HCT116 (cell line): ENCODE measurements at regions not wholly inside any gene's neighbourhood (a gene's known extent, or its start where the extent isn't known, plus 50 kb on each side); places are given as distances from the start of the nearest gene placed in this dataset.

Experiments
- ATAC-seq: fragments of 200-7000 bp; cut with Tn5 transposase; 2 replicates; pipeline ENCODE4 v1.9.1; 2020; ENCODE audit warnings: mild to moderate bottlenecking, moderate library complexity
- BruUV-seq: library from RNA; stranded (reverse); fragments of 400-500 nt; replicated peaks from 2 replicates; lab custom pipeline; 2021; lab: Mats Ljungman, UMichigan
- CTCF ChIA-PET: fragments of 300-600 bp; sonication (Branson Sonifier 250); formaldehyde crosslinking; loops from one replicate; lab custom pipeline; 2021; ENCODE audit warnings: antibody characterized with exemption; lab: Charles Lee
- POLR2A ChIA-PET: fragments of 300-600, 350-600 bp; sonication (Branson Sonifier 250); formaldehyde crosslinking; loops from one replicate; lab custom pipeline; 2021; ENCODE audit warnings: antibody characterized with exemption; lab: Charles Lee
- RAD21 ChIA-PET, 2 experiments: fragments of 300-600 bp; sonication (Branson Sonifier 250); formaldehyde crosslinking; loops; one replicate each; lab custom pipeline; 2023; ENCODE audit warnings: low total read pairs in 2 of 2; ENCODE audit not compliant: uncharacterized antibody in 2 of 2, unreplicated experiment in 2 of 2, low non-redundant PET in 1 of 2; lab: Charles Lee
- DNase-seq: peaks from one replicate; pipeline ENCODE4 v3.0.0-alpha.2; 2010; ENCODE audit warnings: low read depth, low spot score
- H2AFZ ChIP-seq: fragments of 200-600 bp; shearing (Covaris generic), sonication (generic); 2 replicates; pipeline ENCODE4 v1.6.1; 2017; ENCODE audit warnings: low read depth, mixed run types, mixed read lengths, antibody characterized with exemption, low read length; ENCODE audit not compliant: poor library complexity, severe bottlenecking
- H3K27ac ChIP-seq: 2 replicates; pipeline ENCODE4 v1.5.1; 2012; ENCODE audit warnings: low read depth, low read length
- H3K27me3 ChIP-seq: fragments of 200-600 bp; sonication (generic); 2 replicates; pipeline ENCODE4 v1.6.1; 2016; ENCODE audit warnings: mixed run types, low read length, mixed read lengths; ENCODE audit not compliant: insufficient read depth
- H3K36me3 ChIP-seq, 2 experiments: fragments of 200-500 bp in 1 of 2; fragments of 200-600 bp in 1 of 2; sonication (Bioruptor generic) in 1 of 2; sonication (generic) in 1 of 2; 2 replicates each; pipeline versions ENCODE4 v1.5.1 to v1.6.1; 2014 to 2016; ENCODE audit warnings: low read length in 2 of 2, inconsistent platforms in 1 of 2, mixed read lengths in 1 of 2, mixed run types in 1 of 2; ENCODE audit not compliant: insufficient read depth in 2 of 2, control insufficient read depth in 1 of 2
- H3K4me1 ChIP-seq, 2 experiments: fragments of 200-600 bp in 1 of 2; sonication (generic) in 1 of 2; 2 replicates each; pipeline versions ENCODE4 v1.5.1 to v1.6.1; 2012 to 2017; ENCODE audit warnings: low read length in 2 of 2, inconsistent platforms in 1 of 2, mild to moderate bottlenecking in 1 of 2, mixed read lengths in 1 of 2, mixed run types in 1 of 2, moderate library complexity in 1 of 2; ENCODE audit not compliant: insufficient read depth in 2 of 2, control insufficient read depth in 1 of 2
- H3K4me2 ChIP-seq: fragments of 200-600 bp; sonication (generic); 2 replicates; pipeline ENCODE4 v1.6.1; 2017; ENCODE audit warnings: mixed run types, low read length, mixed read lengths
- H3K4me3 ChIP-seq, 2 experiments: fragments of 200-600 bp in 1 of 2; sonication (generic) in 1 of 2; replicated peaks in 1 of 2; 2 replicates each; pipeline ENCODE4 v1.5.1; 2011 to 2016; ENCODE audit warnings: low read length in 2 of 2, control low read depth in 1 of 2, low read depth in 1 of 2, mild to moderate bottlenecking in 1 of 2, mixed read lengths in 1 of 2, mixed run types in 1 of 2
- H3K79me2 ChIP-seq: fragments of 200-600 bp; sonication (generic); 2 replicates; pipeline ENCODE4 v1.6.1; 2017; ENCODE audit warnings: mild to moderate bottlenecking, mixed run types, low read length, moderate library complexity, mixed read lengths; ENCODE audit not compliant: insufficient read depth
- H3K9ac ChIP-seq: fragments of 200-600 bp; sonication (generic); 2 replicates; pipeline ENCODE4 v1.6.1; 2016; ENCODE audit warnings: low read length, mixed read lengths
- H3K9me2 ChIP-seq: fragments of 200-600 bp; sonication (generic), shearing (Covaris generic); 2 replicates; pipeline ENCODE4 v1.6.1; 2017; ENCODE audit warnings: mixed run types, mild to moderate bottlenecking, moderate library complexity; ENCODE audit not compliant: insufficient read depth
- H3K9me3 ChIP-seq, 2 experiments: fragments of 200-500 bp in 1 of 2; fragments of 200-600 bp in 1 of 2; sonication (Bioruptor generic) in 1 of 2; sonication (generic) in 1 of 2; 2 replicates each; pipeline ENCODE4 v1.6.1; 2014 to 2017; ENCODE audit warnings: low read length in 2 of 2, mixed read lengths in 2 of 2, inconsistent platforms in 1 of 2, low read depth in 1 of 2, mild to moderate bottlenecking in 1 of 2, mixed run types in 1 of 2, moderate library complexity in 1 of 2; ENCODE audit not compliant: control insufficient read depth in 1 of 2, insufficient read depth in 1 of 2
- H4K20me1 ChIP-seq: fragments of 200-600 bp; sonication (generic), shearing (Covaris generic); 2 replicates; pipeline ENCODE4 v1.6.1; 2017; ENCODE audit warnings: mixed run types, mild to moderate bottlenecking, moderate library complexity; ENCODE audit not compliant: insufficient read depth
- ATF3 ChIP-seq: IDR thresholded peaks from 2 replicates; pipeline ENCODE4 v1.6.1; 2012
- CBX3 ChIP-seq: IDR thresholded peaks from 2 replicates; pipeline ENCODE4 v1.6.1; 2012; ENCODE audit warnings: low read depth
- CEBPB ChIP-seq: IDR thresholded peaks from 2 replicates; pipeline ENCODE4 v1.6.1; 2012; ENCODE audit warnings: low read depth
- CTCF ChIP-seq, 3 experiments: fragments of 200-600 bp in 1 of 3; sonication (generic) in 1 of 3; IDR thresholded peaks in 2 of 3; conservative IDR thresholded peaks in 1 of 3; 2 replicates each; pipeline ENCODE4 v1.5.1; 2012 to 2017; ENCODE audit warnings: low read depth in 2 of 3, low read length in 2 of 3, antibody characterized with exemption in 1 of 3, borderline replicate concordance in 1 of 3, control low read depth in 1 of 3, mild to moderate bottlenecking in 1 of 3, mixed read lengths in 1 of 3, mixed run types in 1 of 3, moderate library complexity in 1 of 3; ENCODE audit not compliant: insufficient read depth in 1 of 3
- EGR1 ChIP-seq: IDR thresholded peaks from 2 replicates; pipeline ENCODE4 v1.6.1; 2012; ENCODE audit warnings: low read depth
- ELF1 ChIP-seq: IDR thresholded peaks from 2 replicates; pipeline ENCODE4 v1.6.1; 2012; ENCODE audit warnings: low read depth, borderline replicate concordance
- EZH2 ChIP-seq: fragments of 200-600 bp; sonication (generic); IDR thresholded peaks from 2 replicates; pipeline ENCODE4 v1.6.1; 2017; ENCODE audit warnings: antibody characterized with exemption, mixed run types
- EZH2phosphoT487 ChIP-seq: fragments of 200-600 bp; IDR thresholded peaks from 2 replicates; pipeline ENCODE4 v1.6.1; 2018; ENCODE audit warnings: antibody characterized with exemption, borderline replicate concordance
- FOSL1 ChIP-seq: IDR thresholded peaks from 2 replicates; pipeline ENCODE4 v1.6.1; 2012; ENCODE audit warnings: low read depth
- MAX ChIP-seq: IDR thresholded peaks from 2 replicates; pipeline ENCODE4 v1.6.1; 2012
- POLR2A ChIP-seq: IDR thresholded peaks from 2 replicates; pipeline ENCODE4 v1.7.0; 2011; ENCODE audit warnings: borderline replicate concordance; ENCODE audit not compliant: insufficient read depth, insufficient read length; ENCODE audit errors: extremely low read depth
- POLR2AphosphoS5 ChIP-seq: IDR thresholded peaks from 2 replicates; pipeline ENCODE4 v1.6.1; 2011; ENCODE audit warnings: mild to moderate bottlenecking, low read depth, low read length, moderate library complexity
- SIN3A ChIP-seq: IDR thresholded peaks from 2 replicates; pipeline ENCODE4 v1.6.1; 2012; ENCODE audit warnings: low read depth
- SRF ChIP-seq: IDR thresholded peaks from 2 replicates; pipeline ENCODE4 v1.6.1; 2012; ENCODE audit warnings: low read depth
- ZBTB33 ChIP-seq: IDR thresholded peaks from 2 replicates; pipeline ENCODE4 v1.6.1; 2011; ENCODE audit warnings: mild to moderate bottlenecking, low read length, moderate library complexity; ENCODE audit not compliant: insufficient replicate concordance; ENCODE audit errors: extremely low read depth
- ZFX ChIP-seq: fragments of 450-650 bp; IDR thresholded peaks from 2 replicates; pipeline ENCODE4 v1.6.1; 2017
- ZNF274 ChIP-seq: fragments of 200-500 bp; sonication (Bioruptor generic); IDR thresholded peaks from 2 replicates; pipeline ENCODE4 v1.6.1; 2014; ENCODE audit warnings: mild to moderate bottlenecking, low read depth, low read length, inconsistent platforms
- intact Hi-C: fragments of 100-400 bp; cut with micrococcal nuclease; formaldehyde crosslinking; loops from 2 replicates; pipeline ENCODE4 v1.10.0; 2022

DNA sequence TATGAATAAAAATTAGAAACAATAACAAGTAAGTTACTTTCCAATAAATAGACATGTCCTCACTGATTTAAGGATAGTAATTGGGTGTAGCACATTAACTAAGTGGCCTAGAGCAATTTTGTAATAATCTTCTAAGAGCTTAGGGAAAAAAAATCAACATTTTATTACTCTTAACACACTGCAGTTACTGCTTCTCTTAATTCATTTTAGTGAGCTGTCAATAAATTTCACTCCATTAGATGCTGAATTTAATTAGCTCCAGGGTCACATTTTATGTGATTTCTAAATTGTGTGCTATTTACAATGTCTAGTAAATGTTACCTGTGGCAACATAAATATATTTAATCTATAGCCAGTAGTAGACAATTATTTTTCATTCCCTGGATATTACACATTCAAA, 612.0 kb downstream of the C4orf33 start (continued):
- TF ChIP-seq CTCF (IDR thresholded peaks at IDR 0.05 in 2 of 3, conservative IDR thresholded peaks at IDR 0.05 in 1 of 3; ENCODE audit: borderline replicate concordance in 1 of 3, insufficient read depth in 1 of 3, low read depth in 2 of 3, low read length in 2 of 3): no peak
- TF ChIP-seq ZNF274: no peak
- TF ChIP-seq EZH2phosphoT487: no peak
- TF ChIP-seq EZH2: no peak
- TF ChIP-seq POLR2AphosphoS5: no peak
- TF ChIP-seq POLR2A: no peak
- no peak for TF ChIP-seq ELF1
- no peak for TF ChIP-seq ZFX
- no peak for TF ChIP-seq EGR1
- TF ChIP-seq SRF: no peak
- no peak for TF ChIP-seq SIN3A
- no peak for TF ChIP-seq CEBPB
- no peak for TF ChIP-seq MAX
- TF ChIP-seq CBX3: no peak

DNA sequence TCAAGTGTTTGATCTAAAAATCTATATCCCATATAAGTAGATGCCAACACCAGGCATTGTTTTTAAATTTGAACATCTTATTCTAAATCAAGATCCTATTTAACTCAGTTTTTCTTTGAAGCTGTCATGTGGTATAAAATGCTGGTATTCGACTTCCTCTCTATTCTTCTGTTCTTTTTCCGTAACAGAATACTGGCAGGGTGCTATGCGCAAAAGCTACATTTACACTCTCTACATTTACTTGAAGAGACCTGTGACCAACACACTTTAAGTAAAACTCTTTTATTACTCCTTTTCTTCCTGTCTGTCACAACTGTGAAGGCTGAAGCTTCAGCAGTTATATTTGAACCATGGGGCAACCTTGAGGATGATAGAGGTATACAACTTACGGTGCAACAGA, 612.8 kb downstream of the C4orf33 start:
- no peak overlapping the region for H3K27ac ChIP-seq
- H3K9ac ChIP-seq: no peak overlapping the region
- no TSS peak for BruUV-seq
- no peaks in the 10 kb centered on the region for H3K9me2 ChIP-seq
- no peak for ATAC-seq
- H3K9me3 ChIP-seq: no peaks in the 10 kb centered on the region
- H3K79me2 ChIP-seq: no peaks in the 10 kb centered on the region
- RAD21 ChIA-PET: no interaction called here
- no peak overlapping the region for H2AFZ ChIP-seq
- no peak overlapping the region for H3K4me2 ChIP-seq
- intact Hi-C loops: no loop called here
- H4K20me1 ChIP-seq: no peaks in the 10 kb centered on the region
- POLR2A ChIA-PET: no interaction called here
- CTCF ChIA-PET: no interaction called here
- no peaks in the 10 kb centered on the region for H3K27me3 ChIP-seq
- TF ChIP-seq MAX (no peak), EZH2 (no peak), EZH2phosphoT487 (no peak), CEBPB (no peak), POLR2AphosphoS5 (no peak), ATF3 (no peak), SIN3A (no peak), FOSL1 (no peak), CTCF (IDR thresholded peaks at IDR 0.05 in 2 of 3, conservative IDR thresholded peaks at IDR 0.05 in 1 of 3; ENCODE audit: borderline replicate concordance in 1 of 3, insufficient read depth in 1 of 3, low read depth in 2 of 3, low read length in 2 of 3) (no peak), ZBTB33 (no peak), ELF1 (no peak)
- TF ChIP-seq, all 23 proteins: peak for 0
- Histone ChIP-seq H3K36me3 (no peaks in the 10 kb centered on the region), H3K4me1 (no peaks in the 10 kb centered on the region), H3K4me3 (no peak overlapping the region)
- no peak for DNase-seq
